ENCODE measurements at regions not wholly inside any gene's neighbourhood (a gene's known extent, or its start where the extent isn't known, plus 50 kb on each side); places are given as distances from the start of the nearest gene placed in this dataset.

DNA sequence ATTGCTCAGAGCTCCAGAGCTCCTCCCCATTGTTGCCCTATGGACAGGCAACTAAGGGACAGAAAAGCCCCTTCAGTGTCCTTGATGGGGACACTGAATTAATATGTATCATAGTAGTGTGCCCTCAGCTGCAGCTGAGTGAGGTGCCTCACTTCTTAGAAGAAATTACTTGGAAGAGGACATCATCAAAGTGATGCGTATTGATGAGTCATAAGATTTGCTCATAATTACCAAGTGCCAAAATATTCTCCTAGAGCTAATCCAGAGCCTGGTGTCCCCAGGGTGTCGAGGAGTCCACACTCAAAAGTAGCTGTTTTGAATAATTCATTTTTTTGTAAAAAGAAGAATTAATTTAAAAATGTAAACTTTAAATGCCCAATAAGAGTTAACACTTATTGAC is 200.7 kb upstream of the SEMA6D start:
- Histone ChIP-seq H3K27me3 (ENCODE audit: low read length) (no peaks in the 10 kb centered on the region), H2AFZ (ENCODE audit: low read length) (no peak overlapping the region), H3K4me2 (ENCODE audit: low read depth, low read length, poor library complexity, severe bottlenecking) (no peak overlapping the region), H3K79me2 (ENCODE audit: low read length) (no peaks in the 10 kb centered on the region), H3K36me3 (ENCODE audit: insufficient read depth, low read length) (no peaks in the 10 kb centered on the region), H3K9me3 (ENCODE audit: low read length) (peaks cover 24% of the 10 kb centered on the region), H4K20me1 (ENCODE audit: insufficient read depth, low read depth, low read length) (no peaks in the 10 kb centered on the region), H3K4me3 (ENCODE audit: low read length) (no peak overlapping the region), H3K4me1 (ENCODE audit: low read length) (no peaks in the 10 kb centered on the region), H3K9me2 (replicated peaks; ENCODE audit: insufficient read depth, low read length) (no peaks in the 10 kb centered on the region), H3K27ac (ENCODE audit: low read length) (no peak overlapping the region), H3K9ac (ENCODE audit: low read length) (no peak overlapping the region)
- DNase-seq, result no peak

DNA sequence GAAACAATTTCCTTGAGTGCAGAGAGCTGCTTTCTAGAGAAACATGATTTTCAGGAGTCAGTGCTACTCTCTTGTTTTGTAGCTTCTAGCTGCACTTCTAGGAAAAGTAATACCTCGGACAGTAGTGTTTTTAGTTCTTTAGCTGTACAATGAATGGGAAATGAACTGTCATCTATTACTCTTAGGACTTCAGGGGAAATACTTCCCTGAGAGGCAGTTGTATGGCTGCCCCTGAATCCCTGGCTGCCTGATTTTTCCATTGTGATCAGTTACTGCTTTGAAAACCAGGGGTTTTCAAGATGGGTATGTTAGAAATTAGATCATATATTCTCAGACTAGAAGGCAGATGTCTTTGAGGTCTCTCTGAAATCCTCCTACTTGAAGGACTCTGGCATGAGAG is 200.3 kb upstream of the SEMA6D start:
- Histone ChIP-seq H3K79me2 (ENCODE audit: low read length) (no peaks in the 10 kb centered on the region), H3K4me2 (ENCODE audit: low read depth, low read length, poor library complexity, severe bottlenecking) (no peak overlapping the region), H3K4me3 (ENCODE audit: low read length) (no peak overlapping the region), H3K27ac (ENCODE audit: low read length) (no peak overlapping the region), H2AFZ (ENCODE audit: low read length) (no peak overlapping the region), H3K9me2 (replicated peaks; ENCODE audit: insufficient read depth, low read length) (no peaks in the 10 kb centered on the region), H3K36me3 (ENCODE audit: insufficient read depth, low read length) (no peaks in the 10 kb centered on the region), H4K20me1 (ENCODE audit: insufficient read depth, low read depth, low read length) (no peaks in the 10 kb centered on the region), H3K9ac (ENCODE audit: low read length) (no peak overlapping the region), H3K4me1 (ENCODE audit: low read length) (no peaks in the 10 kb centered on the region), H3K9me3 (ENCODE audit: low read length) (peaks cover 20% of the 10 kb centered on the region), H3K27me3 (ENCODE audit: low read length) (no peaks in the 10 kb centered on the region)
- no peak for DNase-seq

DNA sequence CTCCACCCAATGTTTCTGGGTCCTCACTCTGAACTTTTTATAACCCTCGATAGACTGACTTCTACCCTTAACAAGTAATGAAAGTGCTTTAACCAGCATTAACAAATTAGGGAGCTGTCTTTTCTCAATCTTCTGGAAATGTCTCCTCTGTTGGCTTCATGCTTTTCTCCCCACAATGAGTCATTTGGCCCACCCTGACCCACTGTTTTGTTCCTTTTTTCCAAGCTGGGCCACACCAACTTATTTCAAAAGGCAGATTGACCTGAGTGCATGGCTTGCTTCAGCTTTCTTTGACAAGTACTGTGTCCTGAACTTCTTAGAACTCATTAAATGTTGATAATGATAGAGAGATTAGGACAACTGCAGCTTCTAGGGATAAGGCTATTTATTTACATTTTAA is 199.6 kb upstream of the SEMA6D start:
- Histone ChIP-seq H3K9me2 (replicated peaks; ENCODE audit: insufficient read depth, low read length) (no peaks in the 10 kb centered on the region), H3K9ac (ENCODE audit: low read length) (no peak overlapping the region), H3K4me2 (ENCODE audit: low read depth, low read length, poor library complexity, severe bottlenecking) (no peak overlapping the region), H4K20me1 (ENCODE audit: insufficient read depth, low read depth, low read length) (no peaks in the 10 kb centered on the region), H2AFZ (ENCODE audit: low read length) (no peak overlapping the region), H3K27me3 (ENCODE audit: low read length) (no peaks in the 10 kb centered on the region), H3K4me3 (ENCODE audit: low read length) (no peak overlapping the region), H3K36me3 (ENCODE audit: insufficient read depth, low read length) (no peaks in the 10 kb centered on the region), H3K27ac (ENCODE audit: low read length) (no peak overlapping the region), H3K4me1 (ENCODE audit: low read length) (no peaks in the 10 kb centered on the region), H3K79me2 (ENCODE audit: low read length) (no peaks in the 10 kb centered on the region), H3K9me3 (ENCODE audit: low read length) (peaks cover 12% of the 10 kb centered on the region)
- no peak for DNase-seq

DNA sequence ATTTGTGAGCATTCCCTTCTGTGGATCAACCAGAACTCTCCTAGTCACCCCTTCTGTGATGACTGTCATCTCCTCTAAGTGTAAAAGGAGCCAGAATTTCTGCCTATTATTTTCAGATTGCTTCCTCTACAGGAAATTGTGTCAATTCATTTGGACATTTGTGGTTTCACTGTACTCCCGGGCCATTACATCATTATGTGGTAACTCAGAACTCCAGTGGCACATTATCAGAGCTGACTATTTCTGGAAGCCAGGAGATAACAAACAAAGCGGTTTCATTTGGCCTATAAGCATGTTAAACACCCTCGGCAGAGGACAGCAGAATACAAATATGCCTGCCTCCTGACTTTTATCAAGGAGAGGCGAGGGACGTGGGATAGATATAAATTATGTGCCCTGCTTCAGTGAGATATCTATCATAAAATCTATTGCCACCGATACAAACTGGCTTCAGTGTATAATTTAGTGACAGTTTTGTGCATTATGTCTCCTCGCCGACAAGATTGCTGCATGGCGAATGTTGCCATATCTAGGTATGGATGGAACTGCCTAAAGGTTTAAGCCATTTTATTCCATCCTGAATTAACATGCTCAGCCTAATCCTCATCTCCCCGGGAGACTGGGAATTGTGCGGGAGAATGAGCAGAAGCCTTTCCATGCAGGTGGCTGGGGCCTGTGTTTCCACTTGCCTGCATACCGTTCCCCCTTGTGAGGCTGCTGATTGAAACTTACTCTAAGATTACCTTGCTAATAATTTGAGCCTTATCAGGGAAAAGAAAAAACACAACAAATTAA is 193.4 kb upstream of the SEMA6D start:
- H3K4me2 ChIP-seq (ENCODE audit: low read depth, low read length, poor library complexity, severe bottlenecking), result no peak overlapping the region
- H3K9me2 ChIP-seq (replicated peaks; ENCODE audit: insufficient read depth, low read length), result no peaks in the 10 kb centered on the region
- no peaks in the 10 kb centered on the region for H3K4me1 ChIP-seq (ENCODE audit: low read length)
- H3K9ac ChIP-seq (ENCODE audit: low read length), result no peak overlapping the region
- no peak overlapping the region for H2AFZ ChIP-seq (ENCODE audit: low read length)
- H3K36me3 ChIP-seq (ENCODE audit: insufficient read depth, low read length), result no peaks in the 10 kb centered on the region; the same call in 1 of the 2 replicates
- H3K27me3 ChIP-seq (ENCODE audit: low read length), result no peaks in the 10 kb centered on the region
- no peak overlapping the region for H3K4me3 ChIP-seq (ENCODE audit: low read length)
- no peak for DNase-seq
- H3K79me2 ChIP-seq (ENCODE audit: low read length), result no peaks in the 10 kb centered on the region
- H3K9me3 ChIP-seq (ENCODE audit: low read length), result peaks cover 25% of the 10 kb centered on the region
- no peaks in the 10 kb centered on the region for H4K20me1 ChIP-seq (ENCODE audit: insufficient read depth, low read depth, low read length)
- H3K27ac ChIP-seq (ENCODE audit: low read length), result no peak overlapping the region

DNA sequence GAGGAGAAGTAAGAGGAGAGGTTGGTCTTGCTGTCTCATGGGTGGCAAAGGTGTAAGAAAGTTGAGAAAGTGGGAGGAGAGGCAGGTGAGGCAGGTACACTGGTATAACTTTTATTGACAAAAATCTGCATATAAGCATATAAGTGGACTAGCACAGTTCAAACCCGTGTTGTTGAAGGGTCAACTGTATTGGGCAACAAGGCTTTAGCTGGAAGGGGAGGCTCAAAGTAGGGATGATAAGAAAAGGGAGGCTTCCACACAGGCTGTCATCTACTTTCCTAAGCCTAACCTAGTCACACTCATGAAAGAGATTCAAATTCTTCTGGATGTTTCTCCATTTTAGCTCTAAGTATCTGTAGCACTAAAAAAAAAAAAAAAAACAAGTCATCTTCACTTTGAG is 188.1 kb upstream of the SEMA6D start:
- H3K9ac ChIP-seq (ENCODE audit: low read length), result no peak overlapping the region
- no peaks in the 10 kb centered on the region for H4K20me1 ChIP-seq (ENCODE audit: insufficient read depth, low read depth, low read length)
- no peaks in the 10 kb centered on the region for H3K9me2 ChIP-seq (replicated peaks; ENCODE audit: insufficient read depth, low read length)
- no peak overlapping the region for H3K4me3 ChIP-seq (ENCODE audit: low read length)
- H3K27me3 ChIP-seq (ENCODE audit: low read length), result 0 out of 2 replicates have a peak, but pooled peaks cover 2% of the 10 kb centered on the region
- H3K36me3 ChIP-seq (ENCODE audit: insufficient read depth, low read length), result no peaks in the 10 kb centered on the region; the same call in 1 of the 2 replicates
- H3K79me2 ChIP-seq (ENCODE audit: low read length), result no peaks in the 10 kb centered on the region
- DNase-seq, result no peak
- peaks cover 25% of the 10 kb centered on the region for H3K9me3 ChIP-seq (ENCODE audit: low read length)
- no peak overlapping the region for H2AFZ ChIP-seq (ENCODE audit: low read length)
- H3K27ac ChIP-seq (ENCODE audit: low read length), result no peak overlapping the region
- H3K4me1 ChIP-seq (ENCODE audit: low read length), result no peaks in the 10 kb centered on the region
- H3K4me2 ChIP-seq (ENCODE audit: low read depth, low read length, poor library complexity, severe bottlenecking), result no peak overlapping the region

DNA sequence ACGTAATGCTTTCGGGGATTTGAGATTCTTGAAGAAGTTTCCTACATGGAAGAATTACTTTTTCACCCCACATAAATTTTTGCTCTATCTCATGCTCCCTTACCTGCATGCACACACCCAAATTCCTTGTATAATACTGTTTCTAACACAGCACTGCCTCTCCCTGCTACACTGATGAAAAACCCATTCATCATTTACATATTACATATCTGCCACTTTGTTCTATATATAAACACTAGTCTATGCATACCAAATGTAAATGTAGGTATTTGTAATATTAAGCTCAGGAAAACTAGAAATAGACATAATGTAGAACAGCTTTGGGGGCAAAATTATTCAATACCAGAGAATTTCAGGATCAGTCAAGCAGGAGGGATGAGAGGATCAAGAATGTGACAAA is 182.6 kb upstream of the SEMA6D start:
- Histone ChIP-seq H3K4me3 (ENCODE audit: low read length) (no peak overlapping the region), H3K27ac (ENCODE audit: low read length) (no peak overlapping the region), H4K20me1 (ENCODE audit: insufficient read depth, low read depth, low read length) (no peaks in the 10 kb centered on the region), H2AFZ (ENCODE audit: low read length) (no peak overlapping the region), H3K9ac (ENCODE audit: low read length) (no peak overlapping the region), H3K9me2 (replicated peaks; ENCODE audit: insufficient read depth, low read length) (no peaks in the 10 kb centered on the region), H3K36me3 (ENCODE audit: insufficient read depth, low read length) (no peaks in the 10 kb centered on the region), H3K79me2 (ENCODE audit: low read length) (no peaks in the 10 kb centered on the region), H3K27me3 (ENCODE audit: low read length) (0 out of 2 replicates have a peak, but pooled peaks cover 2% of the 10 kb centered on the region), H3K4me2 (ENCODE audit: low read depth, low read length, poor library complexity, severe bottlenecking) (no peak overlapping the region), H3K4me1 (ENCODE audit: low read length) (no peaks in the 10 kb centered on the region), H3K9me3 (ENCODE audit: low read length) (peaks cover 38% of the 10 kb centered on the region)
- DNase-seq, result no peak

DNA sequence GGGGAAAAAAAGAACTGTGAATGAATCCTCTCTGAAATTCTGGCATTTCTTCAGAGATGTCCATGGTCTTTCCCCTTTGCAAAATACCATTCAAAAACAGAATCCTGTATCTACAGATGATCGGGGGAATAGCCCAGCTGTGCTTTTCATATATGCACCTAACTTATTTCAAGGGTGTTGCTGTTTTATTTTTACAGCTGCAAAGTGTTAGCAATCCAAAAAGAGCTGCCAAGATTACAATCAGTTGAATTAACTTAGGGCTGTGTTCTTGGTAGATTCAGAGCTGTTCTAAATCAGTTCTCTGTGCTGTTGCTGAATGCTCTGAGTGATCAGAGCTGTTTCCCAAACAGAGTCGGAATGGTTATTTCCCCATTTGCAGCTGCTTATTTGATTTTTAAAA is 175.7 kb upstream of the SEMA6D start:
- no peaks in the 10 kb centered on the region for H3K4me1 ChIP-seq (ENCODE audit: low read length)
- H3K27ac ChIP-seq (ENCODE audit: low read length), result no peak overlapping the region
- H3K9me2 ChIP-seq (replicated peaks; ENCODE audit: insufficient read depth, low read length), result no peaks in the 10 kb centered on the region
- no peaks in the 10 kb centered on the region for H3K36me3 ChIP-seq (ENCODE audit: insufficient read depth, low read length)
- H3K27me3 ChIP-seq (ENCODE audit: low read length), result no peaks in the 10 kb centered on the region
- no peak overlapping the region for H2AFZ ChIP-seq (ENCODE audit: low read length)
- H4K20me1 ChIP-seq (ENCODE audit: insufficient read depth, low read depth, low read length), result no peaks in the 10 kb centered on the region
- H3K9me3 ChIP-seq (ENCODE audit: low read length), result peaks cover 27% of the 10 kb centered on the region
- no peaks in the 10 kb centered on the region for H3K79me2 ChIP-seq (ENCODE audit: low read length)
- no peak overlapping the region for H3K4me3 ChIP-seq (ENCODE audit: low read length)
- DNase-seq, result no peak
- H3K4me2 ChIP-seq (ENCODE audit: low read depth, low read length, poor library complexity, severe bottlenecking), result no peak overlapping the region
- no peak overlapping the region for H3K9ac ChIP-seq (ENCODE audit: low read length)

DNA sequence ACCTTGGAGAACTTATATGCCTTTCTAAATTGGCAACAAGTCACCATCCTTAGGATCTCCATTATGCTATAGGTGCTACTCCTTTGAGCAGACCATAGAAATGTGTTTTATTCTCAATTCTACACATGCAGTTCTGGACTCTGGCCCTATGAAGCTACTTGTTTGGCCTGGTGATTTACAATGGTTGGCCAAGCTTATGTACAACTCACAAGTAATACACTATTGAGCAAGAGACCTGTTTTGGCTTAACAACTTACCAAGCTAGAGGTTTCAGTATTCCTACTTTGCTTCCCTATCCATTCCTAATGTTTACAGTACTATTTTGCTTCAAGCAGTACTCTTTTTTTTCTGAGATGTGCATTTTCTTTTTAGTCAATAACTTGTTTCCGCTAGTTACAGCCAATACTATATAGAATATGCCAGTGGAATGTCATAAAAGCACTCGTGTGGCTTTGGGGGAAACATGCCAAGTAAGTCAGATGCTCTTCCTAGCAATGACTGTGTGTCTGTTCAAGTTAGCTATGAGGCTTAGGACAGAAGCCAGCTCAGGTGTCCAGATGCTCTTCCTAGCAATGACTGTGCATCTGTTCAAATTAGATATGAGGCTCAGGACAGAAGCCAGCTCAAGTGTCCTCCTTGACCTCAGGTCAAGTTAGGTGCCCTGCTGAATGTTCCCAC is 174.9 kb upstream of the SEMA6D start:
- peaks cover 28% of the 10 kb centered on the region for H3K9me3 ChIP-seq (ENCODE audit: low read length)
- no peak overlapping the region for H3K27ac ChIP-seq (ENCODE audit: low read length)
- no peak overlapping the region for H3K4me2 ChIP-seq (ENCODE audit: low read depth, low read length, poor library complexity, severe bottlenecking)
- H3K36me3 ChIP-seq (ENCODE audit: insufficient read depth, low read length), result no peaks in the 10 kb centered on the region
- no peak overlapping the region for H3K4me3 ChIP-seq (ENCODE audit: low read length)
- H3K79me2 ChIP-seq (ENCODE audit: low read length), result no peaks in the 10 kb centered on the region
- H3K4me1 ChIP-seq (ENCODE audit: low read length), result no peaks in the 10 kb centered on the region
- no peak for DNase-seq
- H3K9me2 ChIP-seq (replicated peaks; ENCODE audit: insufficient read depth, low read length), result no peaks in the 10 kb centered on the region
- no peak overlapping the region for H2AFZ ChIP-seq (ENCODE audit: low read length)
- H4K20me1 ChIP-seq (ENCODE audit: insufficient read depth, low read depth, low read length), result no peaks in the 10 kb centered on the region
- H3K9ac ChIP-seq (ENCODE audit: low read length), result no peak overlapping the region
- no peaks in the 10 kb centered on the region for H3K27me3 ChIP-seq (ENCODE audit: low read length)
